Activated CD4-positive, alpha-beta T cell treated with anti-CD3 and anti-CD28 coated beads, Interleukin-2, amount 10 ng/mL, durations not matched to agents 7 days and 5 days (primary cell): ENCODE measurements at regions not wholly inside any gene's neighbourhood (a gene's known extent, or its start where the extent isn't known, plus 50 kb on each side); places are given as distances from the start of the nearest gene placed in this dataset.

Source experiments
- CTCF ChIA-PET: fragments of 350-600 bp; sonication (Branson Sonifier 250); formaldehyde crosslinking; loops from one replicate; lab custom pipeline; 2021; ENCODE audit warnings: antibody characterized with exemption; lab: Charles Lee
- POLR2A ChIA-PET: fragments of 350-600 bp; sonication (Branson Sonifier 250); formaldehyde crosslinking; loops from one replicate; lab custom pipeline; 2021; ENCODE audit warnings: antibody characterized with exemption; lab: Charles Lee
- DNase-seq: peaks from one replicate; pipeline ENCODE4 v3.0.0-alpha.2; 2020
- H3K27ac Mint-ChIP-seq: one replicate; pipeline ENCODE4 v1.8.0; 2021; ENCODE audit warnings: mild to moderate bottlenecking, moderate library complexity, mixed read lengths
- H3K27me3 Mint-ChIP-seq: one replicate; pipeline ENCODE4 v1.8.0; 2021; ENCODE audit warnings: mixed read lengths
- H3K36me3 Mint-ChIP-seq: one replicate; pipeline ENCODE4 v1.8.0; 2021; ENCODE audit warnings: low read depth, mixed read lengths
- H3K4me1 Mint-ChIP-seq: one replicate; pipeline ENCODE4 v1.8.0; 2021; ENCODE audit warnings: mixed read lengths
- H3K4me3 Mint-ChIP-seq: one replicate; pipeline ENCODE4 v1.8.0; 2021; ENCODE audit warnings: mild to moderate bottlenecking, moderate library complexity, mixed read lengths
- H3K9me3 Mint-ChIP-seq: one replicate; pipeline ENCODE4 v1.8.0; 2021; ENCODE audit warnings: mixed read lengths

DNA sequence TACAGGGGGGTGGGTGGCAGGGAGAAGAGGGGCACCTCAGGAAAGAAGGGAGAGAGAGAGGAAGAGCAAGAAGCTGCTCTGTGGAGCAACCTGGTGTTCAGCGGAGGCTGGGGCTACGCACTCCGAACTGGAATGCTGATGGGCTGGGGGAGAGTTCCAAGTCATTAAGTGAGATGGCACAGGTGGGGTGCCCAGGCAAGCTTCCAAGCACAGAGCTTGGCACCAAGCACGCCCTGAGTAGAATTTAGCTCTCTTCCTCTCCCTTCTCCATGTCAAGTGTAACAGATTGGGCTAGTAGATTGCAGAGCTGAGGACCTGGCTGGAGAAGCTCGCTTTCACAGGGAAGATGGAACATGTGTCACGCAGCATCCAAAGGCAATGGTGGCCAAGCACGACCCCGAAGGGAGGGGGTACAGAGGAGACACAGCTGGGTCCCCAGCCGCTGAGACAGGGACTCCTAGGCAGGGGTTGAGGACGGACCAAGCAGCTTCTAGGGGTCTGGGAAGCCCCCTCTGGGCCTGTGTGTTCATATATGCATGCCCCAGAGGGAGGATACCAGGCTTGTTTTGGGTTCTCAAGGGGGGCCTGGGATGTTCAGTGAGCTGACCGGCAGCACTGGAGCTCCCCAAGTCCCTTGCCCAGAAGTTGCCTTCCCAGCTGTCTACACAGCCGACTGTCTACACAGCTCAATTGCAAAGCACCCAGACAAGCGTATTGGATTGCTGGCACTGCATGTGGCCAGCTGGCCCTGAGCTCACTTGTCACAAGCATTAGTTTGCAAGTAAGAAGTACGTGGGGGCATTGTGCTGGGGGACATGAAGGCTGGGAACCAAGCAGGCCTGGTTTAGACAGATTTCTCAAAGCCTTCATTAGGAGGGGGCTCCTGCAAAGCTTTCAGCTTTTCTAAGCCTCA, 247.8 kb downstream of the ENGASE start:
- no peaks in the 10 kb centered on the region for H3K36me3 Mint-ChIP-seq
- H3K9me3 Mint-ChIP-seq: no peaks in the 10 kb centered on the region
- ChIA-PET POLR2A (no interaction called here), CTCF (no interaction called here)
- no peaks in the 10 kb centered on the region for H3K4me1 Mint-ChIP-seq
- no peak overlapping the region for H3K27ac Mint-ChIP-seq
- DNase-seq: no peak
- no peak overlapping the region for H3K4me3 Mint-ChIP-seq
- H3K27me3 Mint-ChIP-seq: no peaks in the 10 kb centered on the region

- POLR2A ChIA-PET: no interaction called here
- H3K27me3 Mint-ChIP-seq: peaks cover 10% of the 10 kb centered on the region
- no peak overlapping the region for H3K27ac Mint-ChIP-seq
- no peaks in the 10 kb centered on the region for H3K36me3 Mint-ChIP-seq
- no peaks in the 10 kb centered on the region for H3K9me3 Mint-ChIP-seq
- H3K4me1 Mint-ChIP-seq: no peaks in the 10 kb centered on the region
- CTCF ChIA-PET: no interaction called here
- DNase-seq: no peak
- H3K4me3 Mint-ChIP-seq: no peak overlapping the region
Measured at GRCh38 chr17:79320331-79320730, 245.7 kb downstream of the ENGASE start.

DNA sequence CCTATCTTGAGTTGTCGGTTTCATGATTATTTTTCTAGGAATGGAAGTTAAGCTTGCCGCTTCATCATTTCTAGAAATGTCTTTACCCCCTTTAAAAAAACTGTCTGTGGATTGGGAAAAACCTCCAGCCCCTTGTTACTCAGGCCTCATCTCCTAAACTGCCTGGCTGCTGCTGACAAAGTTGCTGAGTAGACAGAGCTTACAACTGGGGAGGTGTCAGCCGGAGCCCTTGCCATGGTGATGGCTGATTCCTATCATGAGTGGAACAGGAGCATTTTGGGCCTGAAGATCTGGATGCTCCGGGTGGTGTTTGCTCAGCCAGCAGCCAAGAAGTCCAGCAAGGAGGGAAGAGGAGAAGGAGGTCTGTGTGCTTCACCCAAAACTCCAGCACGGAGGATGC, 243.3 kb downstream of the ENGASE start:
- H3K36me3 Mint-ChIP-seq: no peaks in the 10 kb centered on the region
- ChIA-PET POLR2A (no interaction called here), CTCF (interaction anchor here (0.6 kb wide), 1 partner anchor 754 kb away, joined by 3 read pairs; no protein-coding TSS in a partner anchor)
- H3K4me1 Mint-ChIP-seq: no peaks in the 10 kb centered on the region
- no peak for DNase-seq
- H3K27ac Mint-ChIP-seq: no peak overlapping the region
- no peak overlapping the region for H3K4me3 Mint-ChIP-seq
- no peaks in the 10 kb centered on the region for H3K9me3 Mint-ChIP-seq
- H3K27me3 Mint-ChIP-seq: peaks cover 20% of the 10 kb centered on the region

DNA sequence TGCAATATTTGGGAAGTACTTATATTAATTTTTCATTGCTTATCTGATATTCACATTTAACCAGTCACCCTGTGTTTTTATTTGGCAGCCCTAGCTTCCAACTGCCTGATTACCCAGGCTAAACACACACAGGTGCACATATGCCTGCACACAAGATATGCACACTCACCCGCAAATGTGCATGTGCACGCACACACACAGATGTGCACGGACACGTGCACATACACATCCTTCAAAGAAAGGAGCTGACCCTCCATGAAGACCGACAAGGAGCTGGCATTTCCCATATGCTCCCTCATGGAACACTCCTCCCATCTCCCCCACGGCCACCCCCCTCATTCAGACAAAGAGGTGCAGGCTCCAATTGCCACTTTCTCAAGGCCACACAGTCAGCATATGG, 242.2 kb downstream of the ENGASE start:
- H3K9me3 Mint-ChIP-seq: no peaks in the 10 kb centered on the region
- POLR2A ChIA-PET: no interaction called here
- no peak overlapping the region for H3K4me3 Mint-ChIP-seq
- no peaks in the 10 kb centered on the region for H3K36me3 Mint-ChIP-seq
- CTCF ChIA-PET: no interaction called here
- H3K4me1 Mint-ChIP-seq: no peaks in the 10 kb centered on the region
- H3K27ac Mint-ChIP-seq: no peak overlapping the region
- no peak for DNase-seq
- H3K27me3 Mint-ChIP-seq: peaks cover 20% of the 10 kb centered on the region

- CTCF ChIA-PET: no interaction called here
- no peak for DNase-seq
- H3K27ac Mint-ChIP-seq: no peak overlapping the region
- H3K27me3 Mint-ChIP-seq: peaks cover 20% of the 10 kb centered on the region
- POLR2A ChIA-PET: no interaction called here
- no peaks in the 10 kb centered on the region for H3K36me3 Mint-ChIP-seq
- no peaks in the 10 kb centered on the region for H3K9me3 Mint-ChIP-seq
- no peaks in the 10 kb centered on the region for H3K4me1 Mint-ChIP-seq
- no peak overlapping the region for H3K4me3 Mint-ChIP-seq
Measured at GRCh38 chr17:79315358-79316105, 240.9 kb downstream of the ENGASE start.

DNA sequence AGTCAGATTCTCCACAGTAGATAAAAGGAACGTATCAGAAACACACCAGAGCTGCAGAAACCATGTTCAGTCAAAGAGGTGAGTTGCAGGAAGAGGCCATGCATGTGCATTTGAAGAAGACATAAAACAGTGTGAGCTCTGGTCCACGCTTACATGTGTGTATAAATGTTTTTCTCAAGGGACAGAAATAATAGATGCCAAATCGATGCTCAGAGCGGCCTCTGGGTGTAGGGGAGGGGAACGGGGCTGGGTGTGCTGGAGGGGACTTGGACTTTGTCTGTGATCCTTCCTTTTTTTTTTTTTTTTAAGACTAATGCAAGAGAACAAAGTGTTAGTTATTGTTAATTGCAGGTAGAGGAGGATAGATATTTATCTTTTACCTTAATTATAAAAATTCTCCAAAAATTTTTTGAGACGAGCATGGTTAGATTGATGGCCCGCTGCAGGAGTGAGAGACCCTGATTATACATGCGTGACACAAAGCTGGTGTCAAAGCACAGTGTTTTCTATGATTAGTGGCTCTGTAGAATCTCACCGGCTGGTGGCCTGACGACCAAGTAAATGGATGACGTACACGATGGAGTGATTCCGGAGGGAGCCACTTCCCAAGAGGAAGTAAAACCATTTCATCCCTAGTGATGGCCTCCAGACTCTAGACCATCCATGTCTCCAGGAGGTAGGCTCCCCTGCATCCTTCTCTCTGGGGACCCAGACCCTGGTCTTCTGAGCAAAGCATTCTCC, 240.2 kb downstream of the ENGASE start:
- Mint-ChIP-seq H3K9me3 (no peaks in the 10 kb centered on the region), H3K36me3 (no peaks in the 10 kb centered on the region), H3K4me3 (no peak overlapping the region), H3K27ac (no peak overlapping the region), H3K27me3 (peaks cover 20% of the 10 kb centered on the region), H3K4me1 (no peaks in the 10 kb centered on the region)
- ChIA-PET POLR2A (no interaction called here), CTCF (no interaction called here)
- DNase-seq: no peak

DNA sequence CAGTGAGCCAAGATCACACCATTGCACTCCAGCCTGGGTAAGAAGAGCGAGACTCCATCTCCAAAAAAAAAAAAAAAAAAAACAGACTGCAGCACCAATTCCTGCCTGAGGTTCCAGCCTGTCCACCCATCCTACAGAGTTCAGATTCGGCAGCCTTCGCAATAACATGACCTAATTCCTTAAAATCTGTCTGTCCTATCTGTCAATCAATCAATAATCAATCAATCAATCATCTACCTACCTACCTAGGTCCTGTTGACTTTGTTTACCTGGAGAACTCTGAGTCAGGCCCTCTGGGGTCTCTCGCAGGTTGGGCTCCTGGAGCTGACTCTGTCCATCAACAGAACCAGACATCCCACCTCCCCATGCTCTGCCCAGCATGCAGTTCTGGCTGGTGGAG, 236.7 kb downstream of the ENGASE start:
- Mint-ChIP-seq H3K27ac (no peak overlapping the region), H3K4me3 (no peak overlapping the region), H3K9me3 (no peaks in the 10 kb centered on the region), H3K27me3 (peaks cover 17% of the 10 kb centered on the region), H3K4me1 (no peaks in the 10 kb centered on the region), H3K36me3 (no peaks in the 10 kb centered on the region)
- ChIA-PET POLR2A (no interaction called here), CTCF (no interaction called here)
- DNase-seq: no peak

- H3K27ac Mint-ChIP-seq: no peak overlapping the region
- H3K36me3 Mint-ChIP-seq: no peaks in the 10 kb centered on the region
- H3K4me1 Mint-ChIP-seq: no peaks in the 10 kb centered on the region
- no peaks in the 10 kb centered on the region for H3K9me3 Mint-ChIP-seq
- ChIA-PET POLR2A (no interaction called here), CTCF (no interaction called here)
- H3K4me3 Mint-ChIP-seq: no peak overlapping the region
- peaks cover 2% of the 10 kb centered on the region for H3K27me3 Mint-ChIP-seq
- no peak for DNase-seq
Measured at GRCh38 chr17:79306424-79307318, 232.0 kb downstream of the ENGASE start.

DNA sequence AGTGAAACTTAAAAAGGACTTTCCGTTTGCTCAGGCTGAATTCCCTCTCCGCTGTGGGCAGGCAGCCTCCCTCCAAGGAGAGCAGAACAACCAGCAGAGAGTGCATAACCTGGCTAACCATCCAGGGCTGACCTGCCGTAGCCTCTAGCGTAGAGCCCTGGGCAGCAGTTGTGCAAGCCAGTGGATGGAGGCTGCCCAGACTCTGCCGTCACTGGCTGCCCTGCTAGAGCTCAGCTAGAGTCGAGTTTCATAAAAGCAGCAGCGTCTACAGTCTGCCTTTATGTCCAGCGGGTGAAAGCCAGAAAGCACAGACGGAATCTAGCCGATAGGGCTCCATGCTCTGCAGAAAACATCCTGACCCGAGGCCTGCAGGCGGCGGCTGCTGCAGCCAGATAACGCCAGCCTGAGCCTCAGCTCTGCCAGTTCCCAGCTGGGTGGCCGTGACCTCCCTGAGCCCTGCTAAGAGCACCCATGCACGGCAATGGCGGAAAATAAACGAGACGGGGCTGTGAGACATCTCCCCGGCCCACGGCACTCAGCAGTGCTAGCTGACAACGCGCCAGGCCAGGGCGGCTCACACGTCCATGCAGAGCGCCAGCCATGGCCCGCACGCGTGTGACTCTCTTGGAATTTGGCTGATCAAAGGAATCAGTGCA, 231.3 kb downstream of the ENGASE start:
- DNase-seq: no peak
- ChIA-PET POLR2A (no interaction called here), CTCF (no interaction called here)
- Mint-ChIP-seq H3K4me1 (no peaks in the 10 kb centered on the region), H3K27ac (no peak overlapping the region), H3K9me3 (no peaks in the 10 kb centered on the region), H3K27me3 (peaks cover 2% of the 10 kb centered on the region), H3K36me3 (no peaks in the 10 kb centered on the region), H3K4me3 (no peak overlapping the region)

DNA sequence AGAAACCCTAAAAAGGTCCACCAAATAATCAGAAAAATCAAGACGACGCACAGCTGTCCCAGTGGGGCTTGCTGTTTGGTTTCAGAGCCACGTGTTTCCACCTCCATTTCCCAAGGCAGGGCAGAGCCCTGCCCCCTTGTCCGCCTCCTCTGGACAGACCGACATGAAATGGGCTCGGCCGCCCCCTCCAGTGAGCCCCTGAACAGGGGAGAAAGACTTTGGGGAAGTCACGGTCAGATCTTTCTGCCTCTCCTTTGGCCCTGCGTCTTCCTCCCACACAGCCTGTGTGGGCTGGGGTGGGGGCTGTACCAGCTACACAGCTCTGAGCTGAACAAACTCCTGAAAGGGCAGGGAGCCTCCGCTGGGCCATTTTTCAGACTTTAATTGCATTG, 230.7 kb downstream of the ENGASE start:
- DNase-seq: no peak
- Mint-ChIP-seq H3K4me1 (no peaks in the 10 kb centered on the region), H3K9me3 (no peaks in the 10 kb centered on the region), H3K27ac (no peak overlapping the region), H3K27me3 (peaks cover 2% of the 10 kb centered on the region), H3K36me3 (no peaks in the 10 kb centered on the region), H3K4me3 (no peak overlapping the region)
- POLR2A ChIA-PET: no interaction called here
- CTCF ChIA-PET: no interaction called here

DNA sequence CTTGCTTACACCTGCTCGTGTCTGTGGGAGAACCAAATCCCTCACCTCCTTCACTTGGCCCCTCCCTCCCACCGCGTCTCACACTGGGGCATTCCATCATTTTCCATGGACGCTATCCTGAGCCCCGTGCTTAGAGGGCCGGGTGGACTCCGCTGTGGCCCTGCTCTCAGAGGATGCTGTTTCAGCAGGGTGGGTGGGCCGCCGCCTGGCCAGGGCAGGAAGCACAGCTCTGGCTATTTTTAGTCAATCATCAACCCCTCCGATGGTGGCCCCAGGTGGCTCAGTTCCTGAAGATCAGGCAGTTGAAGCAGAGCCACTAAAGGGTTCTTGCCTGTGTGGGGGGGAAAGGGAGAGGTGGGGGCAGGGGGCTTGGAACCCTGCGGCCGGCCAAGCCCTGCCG, 230.3 kb downstream of the ENGASE start:
- Mint-ChIP-seq H3K36me3 (no peaks in the 10 kb centered on the region), H3K27ac (no peak overlapping the region), H3K27me3 (peaks cover 2% of the 10 kb centered on the region), H3K9me3 (no peaks in the 10 kb centered on the region), H3K4me1 (no peaks in the 10 kb centered on the region), H3K4me3 (no peak overlapping the region)
- DNase-seq: no peak
- CTCF ChIA-PET: no interaction called here
- POLR2A ChIA-PET: interaction anchor here (0.6 kb wide), 1 partner anchor 307 kb away, joined by 3 read pairs; no protein-coding TSS in a partner anchor
